WTC11 (cell line): ENCODE measurements at regions not wholly inside any gene's neighbourhood (a gene's known extent, or its start where the extent isn't known, plus 50 kb on each side); places are given as distances from the start of the nearest gene placed in this dataset.

ENCODE experiments used
- ATAC-seq: fragments of 200-7000 bp; cut with Tn5 transposase; 2 replicates; pipeline ENCODE4 v1.10.0; 2021; ENCODE audit warnings: mild to moderate bottlenecking, moderate library complexity
- CTCF ChIA-PET: fragments of 300-600 bp; sonication (Branson Sonifier 250); formaldehyde crosslinking; loops from one replicate; lab custom pipeline; 2021; ENCODE audit warnings: antibody characterized with exemption; lab: Charles Lee
- POLR2A ChIA-PET: fragments of 350-600 bp; sonication (Branson Sonifier 250); formaldehyde crosslinking; loops from one replicate; lab custom pipeline; 2021; ENCODE audit warnings: antibody characterized with exemption; lab: Charles Lee
- DNase-seq: peaks from one replicate; pipeline ENCODE4 v3.0.0; 2021; ENCODE audit warnings: low spot score
- H3K27ac Mint-ChIP-seq: 2 replicates; pipeline ENCODE4 v1.8.0; 2021; ENCODE audit warnings: mixed read lengths
- H3K27me3 Mint-ChIP-seq: 2 replicates; pipeline ENCODE4 v1.8.0; 2021; ENCODE audit warnings: low read depth, mild to moderate bottlenecking, moderate library complexity, mixed read lengths
- H3K36me3 Mint-ChIP-seq: 2 replicates; pipeline ENCODE4 v1.8.0; 2021; ENCODE audit warnings: mixed read lengths
- H3K4me1 Mint-ChIP-seq: 2 replicates; pipeline ENCODE4 v1.8.0; 2022; ENCODE audit warnings: mixed read lengths
- H3K4me3 Mint-ChIP-seq: 2 replicates; pipeline ENCODE4 v1.8.0; 2021; ENCODE audit warnings: mild to moderate bottlenecking, moderate library complexity, mixed read lengths
- H3K9me3 Mint-ChIP-seq: 2 replicates; pipeline ENCODE4 v1.8.0; 2021; ENCODE audit warnings: mixed read lengths
- CBFB ChIP-seq: sonication (generic); formaldehyde crosslinking; IDR thresholded peaks from 2 replicates; pipeline ENCODE4 v1.8.1; 2022; ENCODE audit warnings: mild to moderate bottlenecking, low read depth, missing genetic modification reagents
- EMX1 ChIP-seq: fragments of 250-450 bp; sonication (Bioruptor Pico); IDR thresholded peaks from 2 replicates; pipeline ENCODE4 v1.8.0; 2021; ENCODE audit warnings: mild to moderate bottlenecking
- FOXK1 ChIP-seq: sonication (generic); formaldehyde crosslinking; IDR thresholded peaks from 2 replicates; pipeline ENCODE4 v1.8.0; 2022; ENCODE audit warnings: mild to moderate bottlenecking, moderate library complexity, missing genetic modification reagents
- GTF2I ChIP-seq: fragments of 250-450 bp; sonication (Bioruptor Pico); conservative IDR thresholded peaks from 2 replicates; pipeline ENCODE4 v1.4.0; 2021; ENCODE audit warnings: mild to moderate bottlenecking
- HMGA2 ChIP-seq: fragments of 250-450 bp; sonication (Bioruptor Pico); IDR thresholded peaks from 2 replicates; pipeline ENCODE4 v1.4.0; 2021; ENCODE audit warnings: mild to moderate bottlenecking, moderate library complexity
- MYBL2 ChIP-seq: sonication (generic); formaldehyde crosslinking; IDR thresholded peaks from 2 replicates; pipeline ENCODE4 v1.8.1; 2023; ENCODE audit warnings: mild to moderate bottlenecking, moderate library complexity, missing genetic modification reagents
- NFATC4 ChIP-seq: fragments of 250-450 bp; sonication (Bioruptor Pico); IDR thresholded peaks from 2 replicates; pipeline ENCODE4 v1.9.0; 2021; ENCODE audit warnings: mild to moderate bottlenecking
- SMAD4 ChIP-seq: sonication (generic); formaldehyde crosslinking; IDR thresholded peaks from 2 replicates; pipeline ENCODE4 v1.8.0; 2022; ENCODE audit warnings: mild to moderate bottlenecking, missing genetic modification reagents
- SP1 ChIP-seq: sonication (generic); formaldehyde crosslinking; conservative IDR thresholded peaks from 2 replicates; pipeline ENCODE4 v1.8.1; 2022; ENCODE audit warnings: missing genetic modification reagents
- ZBTB21 ChIP-seq: sonication (generic); formaldehyde crosslinking; IDR thresholded peaks from 2 replicates; pipeline ENCODE4 v1.8.1; 2023; ENCODE audit warnings: mild to moderate bottlenecking, missing genetic modification reagents, borderline replicate concordance
- ZNF425 ChIP-seq: fragments of 250-450 bp; sonication (Bioruptor Pico); conservative IDR thresholded peaks from 2 replicates; pipeline ENCODE4 v1.9.0; 2021; ENCODE audit warnings: mild to moderate bottlenecking
- ZSCAN18 ChIP-seq: fragments of 250-450 bp; sonication (Bioruptor Pico); IDR thresholded peaks from 2 replicates; pipeline ENCODE4 v2.1.2; 2022; ENCODE audit warnings: mild to moderate bottlenecking, moderate library complexity
- TF ChIP-seq, protein P1 (sequence below): sonication (generic); formaldehyde crosslinking; IDR thresholded peaks from 2 replicates; pipeline ENCODE4 v1.8.0; 2022; ENCODE audit warnings: mild to moderate bottlenecking, missing genetic modification reagents
- TF ChIP-seq, protein P2 (sequence below): sonication (generic); formaldehyde crosslinking; IDR thresholded peaks from 2 replicates; pipeline ENCODE4 v1.8.0; 2022; ENCODE audit warnings: mild to moderate bottlenecking, missing genetic modification reagents
- TF ChIP-seq, protein P3 (sequence below): sonication (generic); formaldehyde crosslinking; IDR thresholded peaks from 2 replicates; pipeline ENCODE4 v1.8.1; 2023; ENCODE audit warnings: mild to moderate bottlenecking, moderate library complexity, missing genetic modification reagents

DNA sequence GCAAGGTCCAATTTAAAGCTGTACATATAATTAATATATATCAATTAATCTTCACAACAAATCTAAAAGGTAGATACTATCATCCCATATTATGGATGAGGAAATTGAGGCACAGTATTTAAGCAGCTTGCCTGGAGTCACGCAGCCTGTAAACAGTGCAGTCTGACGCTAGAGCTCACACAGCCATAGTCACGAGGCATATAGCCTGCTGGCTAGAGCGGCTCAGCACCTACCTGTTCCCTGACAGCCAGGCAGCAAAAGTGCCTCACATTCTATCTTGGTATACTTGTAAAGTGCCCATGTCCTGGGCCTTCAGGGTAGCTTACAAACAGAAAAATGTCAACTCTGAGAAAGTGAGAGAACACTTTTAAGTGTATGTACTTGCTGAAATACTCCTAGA is 222.6 kb upstream of the NEIL3 start:
- CTCF ChIA-PET, result interaction anchor here (2.1 kb wide), 1 partner anchor 22 kb away, joined by 5 read pairs; no protein-coding TSS in a partner anchor
- H3K36me3 Mint-ChIP-seq, result no peaks in the 10 kb centered on the region
- H3K4me3 Mint-ChIP-seq, result no peak overlapping the region
- H3K27me3 Mint-ChIP-seq, result no peaks in the 10 kb centered on the region
- H3K27ac Mint-ChIP-seq, result no peak overlapping the region
- POLR2A ChIA-PET, result no interaction called here
- TF ChIP-seq MYBL2, result no peak
- no peak for TF ChIP-seq SP1 (CRISPR knock-in tag)
- TF ChIP-seq FOXK1 (CRISPR knock-in tag), result no peak
- ATAC-seq (peak; percentile 58; the same call in 1 of the 2 replicates), DNase-seq (no peak)
- H3K9me3 Mint-ChIP-seq, result no peaks in the 10 kb centered on the region
- peaks cover 7% of the 10 kb centered on the region for H3K4me1 Mint-ChIP-seq

DNA sequence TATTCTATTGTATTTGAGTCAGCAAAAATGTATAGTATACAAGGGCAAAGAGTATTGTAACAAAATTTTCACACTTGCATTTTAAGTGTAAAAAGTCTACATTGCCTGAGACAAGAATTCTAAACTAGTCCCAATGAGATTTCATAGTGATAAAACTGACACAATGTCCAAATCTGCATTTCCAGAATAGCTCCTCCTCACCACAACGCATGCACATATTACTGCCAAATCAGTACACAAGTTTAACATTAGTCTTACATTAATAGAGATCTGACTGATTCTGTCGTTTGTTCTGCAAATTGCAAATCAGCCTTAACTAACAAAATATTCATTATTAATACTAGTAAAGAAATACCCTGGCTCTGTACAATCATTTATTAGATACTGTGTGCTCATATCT is 222.2 kb upstream of the NEIL3 start:
- Mint-ChIP-seq H3K9me3 (no peaks in the 10 kb centered on the region), H3K27me3 (no peaks in the 10 kb centered on the region), H3K36me3 (no peaks in the 10 kb centered on the region), H3K4me3 (no peak overlapping the region), H3K27ac (no peak overlapping the region), H3K4me1 (peaks cover 7% of the 10 kb centered on the region)
- POLR2A ChIA-PET, result no interaction called here
- DNase-seq (no peak), ATAC-seq (no peak)
- TF ChIP-seq, protein P1, sequence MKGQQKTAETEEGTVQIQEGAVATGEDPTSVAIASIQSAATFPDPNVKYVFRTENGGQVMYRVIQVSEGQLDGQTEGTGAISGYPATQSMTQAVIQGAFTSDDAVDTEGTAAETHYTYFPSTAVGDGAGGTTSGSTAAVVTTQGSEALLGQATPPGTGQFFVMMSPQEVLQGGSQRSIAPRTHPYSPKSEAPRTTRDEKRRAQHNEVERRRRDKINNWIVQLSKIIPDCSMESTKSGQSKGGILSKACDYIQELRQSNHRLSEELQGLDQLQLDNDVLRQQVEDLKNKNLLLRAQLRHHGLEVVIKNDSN (CRISPR knock-in tag), result no peak
- no peak for TF ChIP-seq CBFB
- no peak for TF ChIP-seq ZBTB21
- TF ChIP-seq SMAD4 (CRISPR knock-in tag), result no peak
- TF ChIP-seq EMX1, result no peak
- TF ChIP-seq ZNF425 (CRISPR knock-in tag), result no peak
- TF ChIP-seq GTF2I (CRISPR knock-in tag), result no peak
- TF ChIP-seq HMGA2 (CRISPR knock-in tag), result no peak
- TF ChIP-seq, protein P2, sequence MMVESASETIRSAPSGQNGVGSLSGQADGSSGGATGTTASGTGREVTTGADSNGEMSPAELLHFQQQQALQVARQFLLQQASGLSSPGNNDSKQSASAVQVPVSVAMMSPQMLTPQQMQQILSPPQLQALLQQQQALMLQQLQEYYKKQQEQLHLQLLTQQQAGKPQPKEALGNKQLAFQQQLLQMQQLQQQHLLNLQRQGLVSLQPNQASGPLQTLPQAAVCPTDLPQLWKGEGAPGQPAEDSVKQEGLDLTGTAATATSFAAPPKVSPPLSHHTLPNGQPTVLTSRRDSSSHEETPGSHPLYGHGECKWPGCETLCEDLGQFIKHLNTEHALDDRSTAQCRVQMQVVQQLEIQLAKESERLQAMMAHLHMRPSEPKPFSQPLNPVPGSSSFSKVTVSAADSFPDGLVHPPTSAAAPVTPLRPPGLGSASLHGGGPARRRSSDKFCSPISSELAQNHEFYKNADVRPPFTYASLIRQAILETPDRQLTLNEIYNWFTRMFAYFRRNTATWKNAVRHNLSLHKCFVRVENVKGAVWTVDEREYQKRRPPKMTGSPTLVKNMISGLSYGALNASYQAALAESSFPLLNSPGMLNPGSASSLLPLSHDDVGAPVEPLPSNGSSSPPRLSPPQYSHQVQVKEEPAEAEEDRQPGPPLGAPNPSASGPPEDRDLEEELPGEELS, result no peak
- TF ChIP-seq, protein P3, sequence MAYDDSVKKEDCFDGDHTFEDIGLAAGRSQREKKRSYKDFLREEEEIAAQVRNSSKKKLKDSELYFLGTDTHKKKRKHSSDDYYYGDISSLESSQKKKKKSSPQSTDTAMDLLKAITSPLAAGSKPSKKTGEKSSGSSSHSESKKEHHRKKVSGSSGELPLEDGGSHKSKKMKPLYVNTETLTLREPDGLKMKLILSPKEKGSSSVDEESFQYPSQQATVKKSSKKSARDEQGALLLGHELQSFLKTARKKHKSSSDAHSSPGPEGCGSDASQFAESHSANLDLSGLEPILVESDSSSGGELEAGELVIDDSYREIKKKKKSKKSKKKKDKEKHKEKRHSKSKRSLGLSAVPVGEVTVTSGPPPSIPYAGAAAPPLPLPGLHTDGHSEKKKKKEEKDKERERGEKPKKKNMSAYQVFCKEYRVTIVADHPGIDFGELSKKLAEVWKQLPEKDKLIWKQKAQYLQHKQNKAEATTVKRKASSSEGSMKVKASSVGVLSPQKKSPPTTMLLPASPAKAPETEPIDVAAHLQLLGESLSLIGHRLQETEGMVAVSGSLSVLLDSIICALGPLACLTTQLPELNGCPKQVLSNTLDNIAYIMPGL (CRISPR knock-in tag), result no peak
- CTCF ChIA-PET, result interaction anchor here (2.1 kb wide), 1 partner anchor 23 kb away, joined by 5 read pairs; no protein-coding TSS in a partner anchor

DNA sequence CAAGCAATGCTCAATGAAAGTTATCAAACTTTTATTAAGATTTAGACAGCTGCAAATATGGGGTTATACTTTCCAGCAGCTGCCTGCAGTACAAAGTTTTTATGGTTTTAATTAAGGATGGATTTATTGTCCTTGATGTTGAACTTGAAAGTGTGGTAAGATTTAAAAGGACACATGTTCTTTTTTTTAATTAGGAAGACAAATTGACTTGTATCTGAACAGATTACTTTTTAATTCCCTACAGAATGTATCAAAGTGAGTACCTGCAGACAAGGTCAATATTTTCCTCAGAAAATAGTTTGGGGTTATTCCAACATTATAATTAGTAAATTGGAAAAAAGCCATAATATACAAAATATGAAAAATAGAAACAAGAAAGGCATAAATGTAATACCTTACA is 218.2 kb upstream of the NEIL3 start:
- ChIA-PET POLR2A (no interaction called here), CTCF (no interaction called here)
- ATAC-seq (no peak), DNase-seq (no peak)
- TF ChIP-seq NFATC4 (no peak), ZSCAN18 (no peak), SMAD4 (CRISPR knock-in tag) (no peak)
- Mint-ChIP-seq H3K9me3 (no peaks in the 10 kb centered on the region), H3K4me3 (no peak overlapping the region), H3K4me1 (peaks cover 12% of the 10 kb centered on the region), H3K36me3 (no peaks in the 10 kb centered on the region), H3K27ac (no peak overlapping the region), H3K27me3 (no peaks in the 10 kb centered on the region)
